ENCODE measurements at regions not wholly inside any gene's neighbourhood (a gene's known extent, or its start where the extent isn't known, plus 50 kb on each side); places are given as distances from the start of the nearest gene placed in this dataset.

- H3K9me3 Mint-ChIP-seq, result peaks cover 14% of the 10 kb centered on the region
- Histone ChIP-seq H3K4me1 (ENCODE audit: insufficient read depth) (no peaks in the 10 kb centered on the region), H3K4me2 (no peak overlapping the region), H3K79me2 (replicated peaks; ENCODE audit: insufficient read depth) (no peaks in the 10 kb centered on the region), H3K4me3 (no peak overlapping the region), H3K27me3 (ENCODE audit: insufficient read depth) (no peaks in the 10 kb centered on the region), H3K9me2 (ENCODE audit: insufficient read depth) (no peaks in the 10 kb centered on the region), H3F3A (replicated peaks; ENCODE audit: low read depth) (no peaks in the 10 kb centered on the region), H3K36me3 (ENCODE audit: insufficient read depth) (no peaks in the 10 kb centered on the region), H4K20me1 (replicated peaks; ENCODE audit: insufficient read depth) (no peaks in the 10 kb centered on the region), H2AFZ (no peak overlapping the region), H3K27ac (ENCODE audit: low read depth) (no peak overlapping the region)
- no peak overlapping the region for H3K4me3 Mint-ChIP-seq
- TF ChIP-seq CTCF (conservative IDR thresholded peaks at IDR 0.05; ENCODE audit: low read depth in 2 of 2) (peak in 1 of 2 experiments; percentile 53; a peak in 2 of 4 replicates), ZNF331 (CRISPR knock-in tag; IDR thresholded peaks at IDR 0.05; ENCODE audit: low read depth) (no peak)
- H3K36me3 Mint-ChIP-seq (ENCODE audit: low read depth), result peaks cover 12% of the 10 kb centered on the region; the same call in 1 of the 3 replicates
- no peaks in the 10 kb centered on the region for H3K4me1 Mint-ChIP-seq
- no peak for ATAC-seq
- H3K27ac Mint-ChIP-seq, result no peak overlapping the region
- peaks cover 4% of the 10 kb centered on the region for H3K27me3 Mint-ChIP-seq (ENCODE audit: insufficient read depth, low read depth, poor library complexity)
- peak; percentile 35 for DNase-seq (ENCODE audit: low spot score)
Measured at GRCh38 chr4:116055857-116056827, 942.7 kb upstream of the NDST4 start.

GRCh38 chr4:116027311-116027710 lies 913.9 kb upstream of the NDST4 start:
- Mint-ChIP-seq H3K27me3 (ENCODE audit: insufficient read depth, low read depth, poor library complexity) (peaks cover 4% of the 10 kb centered on the region), H3K4me1 (no peaks in the 10 kb centered on the region), H3K36me3 (ENCODE audit: low read depth) (no peaks in the 10 kb centered on the region; the same call in 2 of the 3 replicates), H3K4me3 (no peak overlapping the region), H3K9me3 (0 out of 3 replicates have a peak, but pooled peaks cover under 1% of the 10 kb centered on the region), H3K27ac (no peak overlapping the region)
- no peaks in the 10 kb centered on the region for H3F3A ChIP-seq (replicated peaks; ENCODE audit: low read depth)
- no peaks in the 10 kb centered on the region; the same call in 1 of the 2 replicates for H3K4me1 ChIP-seq (ENCODE audit: insufficient read depth)
- H3K4me3 ChIP-seq, result no peak overlapping the region
- ATAC-seq, result no peak
- no peaks in the 10 kb centered on the region for H3K36me3 ChIP-seq (ENCODE audit: insufficient read depth)
- H4K20me1 ChIP-seq (replicated peaks; ENCODE audit: insufficient read depth), result no peaks in the 10 kb centered on the region
- H3K27me3 ChIP-seq (ENCODE audit: insufficient read depth), result no peaks in the 10 kb centered on the region
- 0 out of 2 replicates have a peak overlapping the region, but pooled peaks have one; percentile 29 for H2AFZ ChIP-seq
- H3K9me2 ChIP-seq (ENCODE audit: insufficient read depth), result peaks cover 3% of the 10 kb centered on the region
- H3K4me2 ChIP-seq, result no peak overlapping the region
- DNase-seq (ENCODE audit: low spot score), result no peak
- H3K27ac ChIP-seq (ENCODE audit: low read depth), result no peak overlapping the region
- no peaks in the 10 kb centered on the region for H3K79me2 ChIP-seq (replicated peaks; ENCODE audit: insufficient read depth)
- TF ChIP-seq CREB1 (CRISPR knock-in tag; IDR thresholded peaks at IDR 0.05; ENCODE audit: low read depth) (no peak), ZNF331 (CRISPR knock-in tag; IDR thresholded peaks at IDR 0.05; ENCODE audit: low read depth) (no peak), NANOG (IDR thresholded peaks at IDR 0.05; ENCODE audit: borderline replicate concordance) (no peak), EZH2 (IDR thresholded peaks at IDR 0.05; ENCODE audit: low read depth, unreplicated experiment) (no peak), JUNB (IDR thresholded peaks at IDR 0.05; ENCODE audit: unreplicated experiment) (no peak), ETS1 (IDR thresholded peaks at IDR 0.05) (no peak), POLR2AphosphoS5 (IDR thresholded peaks at IDR 0.05; ENCODE audit: low read depth) (no peak), EZH2phosphoT487 (IDR thresholded peaks at IDR 0.05; ENCODE audit: unreplicated experiment) (no peak), ZNF462 (CRISPR knock-in tag; IDR thresholded peaks at IDR 0.05) (no peak)

Data from GM23338 (cell line).